Uterus (tissue), 3 donors: ENCODE measurements at regions not wholly inside any gene's neighbourhood (a gene's known extent, or its start where the extent isn't known, plus 50 kb on each side); places are given as distances from the start of the nearest gene placed in this dataset.

Experiments
- DNase-seq, 2 donors: peaks; one replicate each; pipeline ENCODE4 v3.0.0-alpha.2; 2019 to 2020
- H3K27ac ChIP-seq, 2 donors: fragments of 200-600 bp; sonication (generic); 1 replicate in 1 of 2; 2 replicates in 1 of 2; pipeline ENCODE4 v1.5.1; 2016 to 2018
- H3K27me3 ChIP-seq, 2 donors: fragments of 200-600 bp; sonication (generic); one replicate each; pipeline ENCODE4 v1.5.1; 2018 to 2019; ENCODE audit warnings: control low read depth in 1 of 2
- H3K36me3 ChIP-seq, 2 donors: fragments of 200-600 bp; sonication (generic); one replicate each; pipeline ENCODE4 v1.5.1; 2019; ENCODE audit warnings: control low read depth in 1 of 2
- H3K4me1 ChIP-seq, 2 donors: fragments of 200-600 bp; sonication (generic); one replicate each; pipeline ENCODE4 v1.5.1; 2018 to 2019; ENCODE audit warnings: control low read depth in 1 of 2
- H3K4me3 ChIP-seq, 2 donors: fragments of 200-600 bp; sonication (generic); 1 replicate in 1 of 2; 2 replicates in 1 of 2; pipeline ENCODE4 v1.5.1; 2018 to 2019; ENCODE audit warnings: mild to moderate bottlenecking in 1 of 2
- H3K9me3 ChIP-seq, 2 donors: fragments of 200-600 bp; sonication (generic); one replicate each; pipeline ENCODE4 v1.5.1; 2019; ENCODE audit warnings: control low read depth in 1 of 2
- CTCF ChIP-seq, 4 experiments: fragments of 200-600 bp in 2 of 4; fragments of 450-650 bp in 2 of 4; sonication (generic) in 2 of 4; IDR thresholded peaks; one replicate each; pipeline ENCODE4 v1.5.1; 2016 to 2019; ENCODE audit warnings: antibody characterized with exemption in 4 of 4, mild to moderate bottlenecking in 2 of 4, moderate library complexity in 1 of 4
- POLR2A ChIP-seq, 2 donors: fragments of 450-650 bp; IDR thresholded peaks; one replicate each; pipeline ENCODE4 v1.6.1; 2016; ENCODE audit warnings: antibody characterized with exemption in 2 of 2, mild to moderate bottlenecking in 1 of 2, moderate library complexity in 1 of 2
- intact Hi-C: fragments of 100-400 bp; cut with DNase I; formaldehyde crosslinking; loops from one replicate; pipeline ENCODE4 v1.15.1; 2023; ENCODE audit warnings: low total_unique reads
- donor health status: DM: yes; HTN: yes; CAD: no.

DNA sequence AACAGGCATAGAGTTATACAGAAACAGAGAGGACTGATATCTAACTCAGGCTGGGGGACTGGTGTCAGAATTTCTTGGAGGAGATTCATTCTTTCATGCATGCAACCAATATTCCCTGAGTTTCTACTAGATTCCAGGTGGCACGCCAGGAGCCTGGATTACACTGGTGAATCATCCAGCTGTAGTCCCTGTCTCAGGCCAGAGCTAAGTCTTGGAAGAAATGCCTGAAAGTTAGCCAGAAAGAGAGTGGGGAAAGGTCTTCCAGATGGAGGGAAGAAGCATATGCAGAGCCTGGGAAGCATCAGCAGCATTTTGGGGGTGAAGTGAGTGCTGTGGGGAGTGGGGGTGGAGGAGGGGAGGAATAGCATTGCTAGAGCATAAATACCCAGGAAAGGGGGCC lies 239.1 kb downstream of the OMA1 start:
- no peak for TF ChIP-seq POLR2A (IDR thresholded peaks at IDR 0.05)
- no peak for TF ChIP-seq CTCF (IDR thresholded peaks at IDR 0.05)
- H3K27me3 ChIP-seq, result no peaks in the 10 kb centered on the region
- intact Hi-C loops, result no loop called here
- no peaks in the 10 kb centered on the region for H3K4me1 ChIP-seq
- no peak overlapping the region for H3K4me3 ChIP-seq
- no peak for DNase-seq
- H3K36me3 ChIP-seq, result no peaks in the 10 kb centered on the region
- no peak overlapping the region for H3K27ac ChIP-seq
- H3K9me3 ChIP-seq, result no peaks in the 10 kb centered on the region

DNA sequence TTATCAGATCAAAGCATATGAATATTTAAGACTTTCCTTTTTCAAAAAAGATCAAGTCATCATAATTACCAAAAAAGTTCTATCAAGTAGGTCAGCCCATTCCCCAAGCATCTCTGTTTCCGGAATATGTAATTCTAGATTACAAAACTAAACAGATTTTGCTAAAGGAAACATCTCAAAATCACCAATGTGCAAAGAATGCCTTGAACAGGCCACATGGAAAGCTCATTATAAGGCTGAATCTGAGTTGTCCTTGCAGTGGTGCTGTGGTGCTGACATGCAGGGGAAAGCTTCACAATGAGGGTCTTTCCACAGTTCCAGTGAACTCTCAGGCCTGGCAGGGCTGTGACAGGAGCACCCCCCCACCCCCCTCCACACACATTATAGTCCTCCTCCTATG lies 240.9 kb downstream of the OMA1 start:
- H3K4me3 ChIP-seq, result no peak overlapping the region
- no peak for TF ChIP-seq POLR2A (IDR thresholded peaks at IDR 0.05)
- no peaks in the 10 kb centered on the region for H3K4me1 ChIP-seq
- DNase-seq, result no peak
- no peaks in the 10 kb centered on the region for H3K36me3 ChIP-seq
- no peak overlapping the region for H3K27ac ChIP-seq
- no peaks in the 10 kb centered on the region for H3K9me3 ChIP-seq
- no peaks in the 10 kb centered on the region for H3K27me3 ChIP-seq
- intact Hi-C loops, result no loop called here

DNA sequence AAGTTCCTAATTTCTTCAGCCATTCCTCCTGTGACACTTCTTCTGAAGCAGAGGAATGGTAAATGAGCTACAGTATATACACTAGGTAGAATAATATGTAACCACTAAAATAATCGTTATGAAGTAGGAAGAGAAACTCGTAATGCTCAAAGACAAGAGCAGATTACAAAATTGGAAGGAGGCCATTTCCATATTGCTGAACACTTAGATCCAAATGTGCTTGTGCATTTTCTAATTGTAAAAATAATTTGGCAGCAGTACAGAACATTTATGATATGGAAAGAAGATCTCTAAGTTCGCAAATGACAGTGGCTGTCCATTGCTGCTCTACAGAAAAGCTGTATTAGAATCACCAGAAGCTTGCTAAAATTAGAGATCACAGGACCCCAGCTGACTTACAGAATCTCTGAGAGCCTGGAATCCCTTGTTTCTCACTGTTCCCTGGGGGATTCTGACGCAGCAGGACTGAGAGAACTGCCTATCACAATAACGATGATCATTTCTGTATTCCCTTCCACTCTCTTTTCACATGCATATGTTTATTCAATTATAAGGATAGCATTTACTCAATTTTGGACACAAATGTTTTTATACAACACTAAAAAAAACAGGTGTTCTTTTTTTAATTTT lies 242.1 kb downstream of the OMA1 start:
- no peaks in the 10 kb centered on the region for H3K27me3 ChIP-seq
- DNase-seq, result no peak
- no peaks in the 10 kb centered on the region for H3K36me3 ChIP-seq
- no peaks in the 10 kb centered on the region for H3K4me1 ChIP-seq
- intact Hi-C loops, result no loop called here
- no peak overlapping the region for H3K27ac ChIP-seq
- TF ChIP-seq CTCF (IDR thresholded peaks at IDR 0.05) (no peak), POLR2A (IDR thresholded peaks at IDR 0.05) (no peak)
- H3K4me3 ChIP-seq, result no peak overlapping the region
- no peaks in the 10 kb centered on the region for H3K9me3 ChIP-seq

GRCh38 chr1:58303841-58304240 lies 242.7 kb downstream of the OMA1 start:
- no peaks in the 10 kb centered on the region for H3K9me3 ChIP-seq
- H3K4me3 ChIP-seq, result no peak overlapping the region
- no peaks in the 10 kb centered on the region for H3K27me3 ChIP-seq
- H3K4me1 ChIP-seq, result no peaks in the 10 kb centered on the region
- no peak overlapping the region for H3K27ac ChIP-seq
- intact Hi-C loops, result no loop called here
- no peak for TF ChIP-seq POLR2A (IDR thresholded peaks at IDR 0.05)
- no peak for DNase-seq
- H3K36me3 ChIP-seq, result no peaks in the 10 kb centered on the region

- no peaks in the 10 kb centered on the region for H3K4me1 ChIP-seq
- no peaks in the 10 kb centered on the region for H3K27me3 ChIP-seq
- H3K36me3 ChIP-seq, result no peaks in the 10 kb centered on the region
- intact Hi-C loops, result no loop called here
- H3K27ac ChIP-seq, result no peak overlapping the region
- H3K4me3 ChIP-seq, result no peak overlapping the region
- TF ChIP-seq POLR2A (IDR thresholded peaks at IDR 0.05), result no peak
- no peak for TF ChIP-seq CTCF (IDR thresholded peaks at IDR 0.05)
- H3K9me3 ChIP-seq, result no peaks in the 10 kb centered on the region
- DNase-seq, result no peak
Measured at GRCh38 chr1:58293388-58293787, 253.1 kb downstream of the OMA1 start.

DNA sequence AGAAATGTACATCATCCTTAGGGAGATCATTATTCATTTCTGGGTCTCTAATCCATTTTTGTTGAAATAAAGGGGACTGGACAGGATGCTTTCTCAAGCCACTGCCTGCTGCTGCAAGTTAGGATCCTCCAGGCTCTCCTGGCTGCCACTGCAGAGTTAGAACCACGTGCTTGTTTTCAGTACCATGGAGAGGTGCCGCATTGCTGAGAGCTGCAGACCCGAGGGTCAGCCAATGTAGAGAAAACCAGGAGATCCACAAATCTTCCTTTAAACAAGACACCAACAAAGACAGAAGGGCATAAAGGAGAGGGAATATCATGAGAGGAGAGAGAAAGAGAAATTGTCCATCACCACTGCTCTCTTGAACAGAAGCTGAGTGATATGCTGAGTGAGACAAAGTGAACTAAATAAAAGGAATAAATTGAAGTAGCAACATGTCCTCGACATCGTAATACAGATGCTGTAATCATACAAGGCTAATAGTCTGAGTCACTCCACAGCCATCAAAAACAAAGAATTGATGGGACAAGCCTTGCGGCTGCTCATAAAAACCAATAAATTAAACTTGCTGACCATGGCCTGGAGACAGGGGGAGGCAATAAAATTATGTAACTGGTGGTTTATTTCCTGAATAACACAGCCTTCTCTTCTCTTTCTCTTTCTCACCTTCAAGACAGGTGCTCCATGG lies 255.7 kb downstream of the OMA1 start:
- DNase-seq, result no peak
- H3K4me1 ChIP-seq, result no peaks in the 10 kb centered on the region
- H3K4me3 ChIP-seq, result no peak overlapping the region
- H3K9me3 ChIP-seq, result no peaks in the 10 kb centered on the region
- H3K27me3 ChIP-seq, result no peaks in the 10 kb centered on the region
- intact Hi-C loops, result no loop called here
- no peak for TF ChIP-seq CTCF (IDR thresholded peaks at IDR 0.05)
- TF ChIP-seq POLR2A (IDR thresholded peaks at IDR 0.05), result no peak
- no peaks in the 10 kb centered on the region for H3K36me3 ChIP-seq
- no peak overlapping the region for H3K27ac ChIP-seq
